ENCODE measurements at regions not wholly inside any gene's neighbourhood (a gene's known extent, or its start where the extent isn't known, plus 50 kb on each side); places are given as distances from the start of the nearest gene placed in this dataset.

- FAIRE-seq (no peak), DNase-seq (ENCODE audit: insufficient read length, low spot score) (no peak)
- TF ChIP-seq, protein P1, sequence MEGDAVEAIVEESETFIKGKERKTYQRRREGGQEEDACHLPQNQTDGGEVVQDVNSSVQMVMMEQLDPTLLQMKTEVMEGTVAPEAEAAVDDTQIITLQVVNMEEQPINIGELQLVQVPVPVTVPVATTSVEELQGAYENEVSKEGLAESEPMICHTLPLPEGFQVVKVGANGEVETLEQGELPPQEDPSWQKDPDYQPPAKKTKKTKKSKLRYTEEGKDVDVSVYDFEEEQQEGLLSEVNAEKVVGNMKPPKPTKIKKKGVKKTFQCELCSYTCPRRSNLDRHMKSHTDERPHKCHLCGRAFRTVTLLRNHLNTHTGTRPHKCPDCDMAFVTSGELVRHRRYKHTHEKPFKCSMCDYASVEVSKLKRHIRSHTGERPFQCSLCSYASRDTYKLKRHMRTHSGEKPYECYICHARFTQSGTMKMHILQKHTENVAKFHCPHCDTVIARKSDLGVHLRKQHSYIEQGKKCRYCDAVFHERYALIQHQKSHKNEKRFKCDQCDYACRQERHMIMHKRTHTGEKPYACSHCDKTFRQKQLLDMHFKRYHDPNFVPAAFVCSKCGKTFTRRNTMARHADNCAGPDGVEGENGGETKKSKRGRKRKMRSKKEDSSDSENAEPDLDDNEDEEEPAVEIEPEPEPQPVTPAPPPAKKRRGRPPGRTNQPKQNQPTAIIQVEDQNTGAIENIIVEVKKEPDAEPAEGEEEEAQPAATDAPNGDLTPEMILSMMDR (IDR thresholded peaks at IDR 0.05; ENCODE audit: insufficient read depth, missing control alignments) = no peak
Measured at GRCh38 chr5:174327896-174328295, 282.4 kb downstream of the NSG2 start.

DNA sequence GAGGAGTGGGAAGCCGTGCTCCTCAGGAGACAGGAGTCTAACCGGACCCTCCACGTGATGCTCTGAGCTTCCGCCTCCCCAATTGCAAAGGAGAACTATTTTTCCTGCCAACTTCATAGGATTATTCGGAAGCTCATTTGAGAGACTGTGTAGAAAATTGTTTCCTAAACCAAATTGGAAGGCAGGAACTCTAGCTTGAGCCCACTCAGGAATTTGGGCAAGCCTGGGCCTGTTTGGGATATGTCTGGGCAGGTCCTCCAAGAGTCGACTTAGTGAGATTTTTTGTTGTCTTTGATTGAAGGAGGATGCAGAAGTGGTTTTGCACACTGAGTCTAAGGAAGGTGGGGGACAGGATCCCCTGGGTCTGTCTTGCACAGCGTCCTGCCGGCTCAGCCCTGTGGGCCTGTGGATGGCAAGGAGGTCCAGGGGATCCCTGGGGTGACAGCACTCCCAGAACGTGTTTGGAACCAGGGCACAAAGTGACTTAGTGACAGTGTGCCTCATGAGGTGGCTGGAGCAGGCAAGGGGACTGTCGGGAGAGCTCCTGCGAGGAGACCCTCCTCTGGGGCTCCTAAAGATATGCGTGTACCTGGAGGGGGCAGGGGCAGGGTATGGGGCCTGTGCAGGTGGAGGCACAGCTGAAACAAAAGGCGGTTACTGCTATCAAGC, 283.3 kb downstream of the NSG2 start:
- no peak for DNase-seq (ENCODE audit: insufficient read length, low spot score)
- TF ChIP-seq, protein P1 (IDR thresholded peaks at IDR 0.05; ENCODE audit: insufficient read depth, missing control alignments) = no peak
- no peak for FAIRE-seq

DNA sequence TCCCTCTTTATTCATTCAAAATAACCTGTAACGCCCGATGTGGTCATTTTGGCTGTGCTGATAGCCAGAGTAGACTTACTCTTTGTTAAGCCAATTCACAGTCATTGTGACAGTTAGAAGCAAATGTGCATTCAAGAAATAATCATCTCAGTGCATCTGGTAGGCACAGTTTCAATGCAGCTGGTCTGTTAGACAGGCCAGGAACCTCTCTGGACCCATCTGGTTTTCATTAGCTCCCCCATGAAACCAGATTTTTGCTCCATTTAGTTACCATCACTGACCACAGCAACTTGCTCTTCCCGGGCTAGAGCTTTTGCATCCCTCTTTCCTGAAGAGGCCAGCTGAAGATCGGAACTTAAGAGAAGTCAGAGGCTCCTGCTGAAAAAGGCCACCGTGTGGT, 284.2 kb downstream of the NSG2 start:
- TF ChIP-seq, protein P1 (IDR thresholded peaks at IDR 0.05; ENCODE audit: insufficient read depth, missing control alignments) = no peak
- FAIRE-seq (no peak), DNase-seq (ENCODE audit: insufficient read length, low spot score) (no peak)

DNA sequence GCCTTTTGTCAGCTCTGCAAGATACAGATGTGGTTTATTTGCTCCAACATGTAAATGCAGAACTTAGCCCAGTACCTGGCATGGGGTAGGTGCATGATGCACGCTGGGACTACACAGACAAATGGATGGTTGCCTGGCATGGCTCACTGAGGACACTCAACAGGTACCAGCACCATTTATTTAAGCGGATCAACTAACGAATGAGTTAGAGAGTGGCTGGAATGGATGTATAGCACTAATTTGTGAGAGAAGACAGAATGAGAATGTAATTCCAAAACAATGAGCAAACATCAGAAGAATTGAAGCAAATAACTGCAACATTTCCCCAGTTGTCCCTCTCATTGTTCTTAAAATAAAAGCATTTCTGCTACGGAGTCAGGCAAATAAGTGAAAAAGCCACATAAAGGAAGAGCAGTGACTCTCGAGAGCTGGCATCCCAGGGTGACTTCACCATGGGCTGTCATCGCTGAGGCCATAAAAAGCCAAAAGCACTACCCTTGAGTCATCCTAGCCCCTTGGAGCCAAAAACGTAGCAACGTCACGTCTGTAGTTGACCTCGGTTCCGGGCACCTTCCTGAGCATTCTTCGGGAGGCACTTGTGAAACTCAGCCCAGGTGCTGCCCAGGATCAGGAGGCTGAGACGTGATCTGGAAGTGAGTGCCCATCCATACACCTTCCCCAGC, 290.3 kb downstream of the NSG2 start:
- no peak for FAIRE-seq
- no peak for DNase-seq (ENCODE audit: insufficient read length, low spot score)
- TF ChIP-seq, protein P1 (IDR thresholded peaks at IDR 0.05; ENCODE audit: insufficient read depth, missing control alignments) = no peak

- TF ChIP-seq, protein P1 (IDR thresholded peaks at IDR 0.05; ENCODE audit: insufficient read depth, missing control alignments) = no peak
- DNase-seq (ENCODE audit: insufficient read length, low spot score) (no peak), FAIRE-seq (no peak)
Measured at GRCh38 chr5:174336479-174336878, 291.0 kb downstream of the NSG2 start.

GRCh38 chr5:174337276-174338184, 292.0 kb downstream of the NSG2 start:
- FAIRE-seq = no peak
- TF ChIP-seq, protein P1 (IDR thresholded peaks at IDR 0.05; ENCODE audit: insufficient read depth, missing control alignments) = no peak
- no peak for DNase-seq (ENCODE audit: insufficient read length, low spot score)

All from D721Med (cell line).